SK-N-SH (cell line): ENCODE measurements at regions not wholly inside any gene's neighbourhood (a gene's known extent, or its start where the extent isn't known, plus 50 kb on each side); places are given as distances from the start of the nearest gene placed in this dataset.

Experiments
- CTCF ChIA-PET: fragments of 300-600, 350-600 bp; formaldehyde crosslinking; extraction: SDS; loops from one replicate; lab custom pipeline; 2021; lab: Yijun Ruan, JAX
- POLR2A ChIA-PET: fragments of 350-600 bp; sonication (Branson Sonifier 250); formaldehyde crosslinking; extraction: SDS; loops from one replicate; lab custom pipeline; 2020; ENCODE audit warnings: antibody characterized with exemption, inconsistent platforms; lab: Yijun Ruan, JAX
- DNase-seq: peaks from one replicate; pipeline ENCODE4 v3.0.0; 2012
- H2AFZ ChIP-seq: fragments of 200-600 bp; sonication (generic); 2 replicates; pipeline ENCODE4 v1.8.1; 2016; ENCODE audit warnings: antibody characterized with exemption, mild to moderate bottlenecking, low read depth
- H3F3A ChIP-seq: fragments of 200-600 bp; sonication (generic); replicated peaks from 2 replicates; pipeline ENCODE3; 2016; ENCODE audit warnings: antibody characterized with exemption, mild to moderate bottlenecking; ENCODE audit not compliant: insufficient read depth
- H3K27ac ChIP-seq, 2 experiments: fragments of 200-500 bp in 1 of 2; fragments of 200-600 bp in 1 of 2; sonication (Bioruptor generic) in 1 of 2; sonication (generic), shearing (Covaris generic) in 1 of 2; 2 replicates each; pipeline versions ENCODE4 v1.5.1 to v1.6.1; 2014 to 2016; ENCODE audit warnings: low read depth in 2 of 2, inconsistent platforms in 1 of 2, low read length in 1 of 2, mild to moderate bottlenecking in 1 of 2, mixed read lengths in 1 of 2
- H3K27me3 ChIP-seq: fragments of 200-600 bp; sonication (generic), shearing (Covaris generic); 2 replicates; pipeline ENCODE4 v1.6.1; 2016; ENCODE audit warnings: mixed run types; ENCODE audit not compliant: insufficient read depth
- H3K36me3 ChIP-seq, 2 experiments: fragments of 200-500 bp in 1 of 2; fragments of 200-600 bp in 1 of 2; sonication (Bioruptor generic) in 1 of 2; sonication (generic) in 1 of 2; replicated peaks in 1 of 2; 2 replicates each; pipeline versions ENCODE3 to v1.5.1; 2014 to 2016; ENCODE audit warnings: low read length in 1 of 2, mild to moderate bottlenecking in 1 of 2; ENCODE audit not compliant: insufficient read depth in 2 of 2, control insufficient read depth in 1 of 2
- H3K4me1 ChIP-seq, 2 experiments: fragments of 200-500 bp in 1 of 2; fragments of 200-600 bp in 1 of 2; sonication (Bioruptor generic) in 1 of 2; sonication (generic), shearing (Covaris generic) in 1 of 2; 2 replicates each; pipeline versions ENCODE4 v1.5.1 to v1.6.1; 2014 to 2016; ENCODE audit warnings: low read depth in 1 of 2, low read length in 1 of 2, mixed run types in 1 of 2; ENCODE audit not compliant: insufficient read depth in 2 of 2, control insufficient read depth in 1 of 2
- H3K4me2 ChIP-seq: fragments of 200-600 bp; sonication (generic), shearing (Covaris generic); 2 replicates; pipeline ENCODE4 v1.6.1; 2017; ENCODE audit warnings: mixed run types
- H3K4me3 ChIP-seq, 2 experiments: fragments of 200-500 bp in 1 of 2; fragments of 200-600 bp in 1 of 2; sonication (Bioruptor generic) in 1 of 2; sonication (generic), shearing (Covaris generic) in 1 of 2; 2 replicates each; pipeline versions ENCODE4 v1.5.1 to v1.8.1; 2014 to 2016; ENCODE audit warnings: low read depth in 2 of 2, inconsistent platforms in 1 of 2, low read length in 1 of 2, mild to moderate bottlenecking in 1 of 2, mixed read lengths in 1 of 2, moderate library complexity in 1 of 2
- H3K79me2 ChIP-seq: fragments of 200-600 bp; sonication (generic); 2 replicates; pipeline ENCODE4 v1.8.1; 2017; ENCODE audit warnings: mild to moderate bottlenecking; ENCODE audit not compliant: insufficient read depth
- H3K9ac ChIP-seq: fragments of 200-600 bp; sonication (generic); 2 replicates; pipeline ENCODE4 v1.6.1; 2017; ENCODE audit warnings: mixed run types
- H3K9me2 ChIP-seq: fragments of 200-600 bp; sonication (generic); 2 replicates; pipeline ENCODE4 v1.6.1; 2017; ENCODE audit warnings: mixed run types
- H3K9me3 ChIP-seq: fragments of 200-600 bp; sonication (generic); 2 replicates; pipeline ENCODE4 v1.6.1; 2017; ENCODE audit warnings: mixed run types, mild to moderate bottlenecking, moderate library complexity
- H4K20me1 ChIP-seq: fragments of 200-600 bp; sonication (generic); 2 replicates; pipeline ENCODE4 v1.6.1; 2017; ENCODE audit warnings: mild to moderate bottlenecking, mixed run types; ENCODE audit not compliant: insufficient read depth
- CHD2 ChIP-seq: fragments of 150-350 bp; IDR thresholded peaks from 2 replicates; pipeline ENCODE4 v1.6.1; 2018; ENCODE audit warnings: low read length; ENCODE audit not compliant: partially characterized antibody
- ELF1 ChIP-seq: IDR thresholded peaks from 2 replicates; pipeline ENCODE4 v1.4.0; 2012
- EP300 ChIP-seq, 2 experiments: IDR thresholded peaks; 2 replicates each; pipeline versions ENCODE4 v1.4.0 to v1.6.1; 2012; ENCODE audit warnings: borderline replicate concordance in 1 of 2, low read depth in 1 of 2, low read length in 1 of 2
- FOXJ3 ChIP-seq: sonication (generic); formaldehyde crosslinking; IDR thresholded peaks from 2 replicates; pipeline ENCODE4 v1.5.1; 2020; ENCODE audit warnings: mild to moderate bottlenecking, missing genetic modification reagents
- FOXM1 ChIP-seq: IDR thresholded peaks from 2 replicates; pipeline ENCODE4 v1.4.0; 2012; ENCODE audit warnings: low read depth, mild to moderate bottlenecking
- GABPA ChIP-seq: IDR thresholded peaks from 2 replicates; pipeline ENCODE4 v1.4.0; 2012; ENCODE audit warnings: low read depth, mild to moderate bottlenecking
- MXI1 ChIP-seq: IDR thresholded peaks from 2 replicates; pipeline ENCODE4 v1.6.1; 2012; ENCODE audit warnings: mild to moderate bottlenecking, low read depth, low read length, improper control_type of control experiment
- NFIC ChIP-seq: IDR thresholded peaks from 2 replicates; pipeline ENCODE4 v1.4.0; 2012; ENCODE audit warnings: borderline replicate concordance
- NRF1 ChIP-seq: IDR thresholded peaks from 2 replicates; pipeline ENCODE4 v1.6.1; 2012; ENCODE audit warnings: low read depth, mild to moderate bottlenecking, low read length
- RCOR1 ChIP-seq: fragments of 150-350 bp; IDR thresholded peaks from 2 replicates; pipeline ENCODE4 v1.6.1; 2017; ENCODE audit warnings: antibody characterized with exemption, low read length
- REST ChIP-seq: IDR thresholded peaks from 2 replicates; pipeline ENCODE4 v1.6.1; 2012; ENCODE audit warnings: mild to moderate bottlenecking, low read depth, low read length, moderate library complexity
- RFX5 ChIP-seq: IDR thresholded peaks from 2 replicates; pipeline ENCODE4 v1.6.1; 2012; ENCODE audit warnings: mild to moderate bottlenecking, improper control_type of control experiment, low read length
- SIN3A ChIP-seq: IDR thresholded peaks from 2 replicates; pipeline ENCODE4 v1.6.1; 2012; ENCODE audit warnings: low read depth, mild to moderate bottlenecking, low read length, moderate library complexity, borderline replicate concordance
- SMC3 ChIP-seq: IDR thresholded peaks from 2 replicates; pipeline ENCODE4 v1.6.1; 2012; ENCODE audit warnings: low read depth, low read length, improper control_type of control experiment
- TAF1 ChIP-seq: IDR thresholded peaks from 2 replicates; pipeline ENCODE4 v1.6.1; 2012; ENCODE audit warnings: low read depth, mild to moderate bottlenecking, low read length, moderate library complexity, borderline replicate concordance
- TEAD4 ChIP-seq: IDR thresholded peaks from 2 replicates; pipeline ENCODE4 v1.4.0; 2012; ENCODE audit warnings: mild to moderate bottlenecking, borderline replicate concordance; ENCODE audit not compliant: insufficient read depth
- YY1 ChIP-seq: IDR thresholded peaks from 2 replicates; pipeline ENCODE4 v1.4.0; 2012; ENCODE audit warnings: low read depth, mild to moderate bottlenecking
- ZBTB33 ChIP-seq: IDR thresholded peaks from 2 replicates; pipeline ENCODE4 v1.4.0; 2012; ENCODE audit warnings: low read depth, borderline replicate concordance
- WGBS: methylation state at CpG from one replicate; pipeline ENCODE4 v1.1.6; 2017; ENCODE audit warnings: low lambda C conversion rate; 5-methylcytosine and 5-hydroxymethylcytosine counted together
- TF ChIP-seq, protein P1 (sequence below): fragments of 150-350 bp; IDR thresholded peaks from 2 replicates; pipeline ENCODE4 v1.6.1; 2017; ENCODE audit warnings: antibody characterized with exemption, low read length, low read depth, borderline replicate concordance
- TF ChIP-seq, protein P2 (sequence below): fragments of 150-350 bp; IDR thresholded peaks from 2 replicates; pipeline ENCODE4 v1.6.1; 2016; ENCODE audit warnings: mild to moderate bottlenecking, low read depth, low read length

GRCh38 chr20:48568520-48568919, 259.3 kb downstream of the PREX1 start:
- WGBS = 51% methylated on average over 5 of the region's 5 CpGs
- Histone ChIP-seq H4K20me1 (no peaks in the 10 kb centered on the region), H3K36me3 (no peaks in the 10 kb centered on the region), H2AFZ (no peak overlapping the region), H3K79me2 (no peaks in the 10 kb centered on the region), H3K9ac (no peak overlapping the region), H3F3A (no peaks in the 10 kb centered on the region), H3K27me3 (no peaks in the 10 kb centered on the region), H3K4me2 (no peak overlapping the region), H3K4me1 (no peaks in the 10 kb centered on the region; a peak in 1 of 4 replicates), H3K4me3 (no peak overlapping the region), H3K9me2 (no peaks in the 10 kb centered on the region), H3K9me3 (no peaks in the 10 kb centered on the region), H3K27ac (no peak overlapping the region)
- ChIA-PET CTCF (interaction anchor here (1.3 to 1.6 kb wide), 3 partner anchors 10 to 52 kb away, joined by 3 to 7 read pairs (median 4); no protein-coding TSS in a partner anchor), POLR2A (no interaction called here)
- DNase-seq = no peak
- TF ChIP-seq SIN3A (no peak), NRF1 (no peak), EP300 (IDR thresholded peaks at IDR 0.05; ENCODE audit: borderline replicate concordance in 1 of 2, low read depth in 1 of 2, low read length in 1 of 2) (no peak), TEAD4 (no peak), CHD2 (no peak), NFIC (no peak), SMC3 (no peak), YY1 (no peak), FOXM1 (no peak), REST (no peak), FOXJ3 (CRISPR knock-in tag) (no peak), RCOR1 (no peak)
- TF ChIP-seq, protein P1, sequence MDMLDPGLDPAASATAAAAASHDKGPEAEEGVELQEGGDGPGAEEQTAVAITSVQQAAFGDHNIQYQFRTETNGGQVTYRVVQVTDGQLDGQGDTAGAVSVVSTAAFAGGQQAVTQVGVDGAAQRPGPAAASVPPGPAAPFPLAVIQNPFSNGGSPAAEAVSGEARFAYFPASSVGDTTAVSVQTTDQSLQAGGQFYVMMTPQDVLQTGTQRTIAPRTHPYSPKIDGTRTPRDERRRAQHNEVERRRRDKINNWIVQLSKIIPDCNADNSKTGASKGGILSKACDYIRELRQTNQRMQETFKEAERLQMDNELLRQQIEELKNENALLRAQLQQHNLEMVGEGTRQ = no peak

- no peaks in the 10 kb centered on the region for H3K36me3 ChIP-seq
- CTCF ChIA-PET = interaction anchor here (1.3 to 1.5 kb wide), 2 partner anchors 20 to 53 kb away, joined by 3 to 7 read pairs; no protein-coding TSS in a partner anchor
- no peak overlapping the region for H2AFZ ChIP-seq
- no peaks in the 10 kb centered on the region for H3K27me3 ChIP-seq
- POLR2A ChIA-PET = no interaction called here
- DNase-seq = no peak
- H3K9ac ChIP-seq = no peak overlapping the region
- no peaks in the 10 kb centered on the region for H3F3A ChIP-seq
- H3K27ac ChIP-seq = no peak overlapping the region
- H3K9me2 ChIP-seq = no peaks in the 10 kb centered on the region
- no peaks in the 10 kb centered on the region for H3K79me2 ChIP-seq
- no peaks in the 10 kb centered on the region for H3K9me3 ChIP-seq
- no peaks in the 10 kb centered on the region; a peak in 1 of 4 replicates for H3K4me1 ChIP-seq
- H3K4me2 ChIP-seq = no peak overlapping the region
- no peaks in the 10 kb centered on the region for H4K20me1 ChIP-seq
- no peak overlapping the region for H3K4me3 ChIP-seq
- WGBS = 21% methylated on average over 2 of the region's 5 CpGs
- TF ChIP-seq, protein P2, sequence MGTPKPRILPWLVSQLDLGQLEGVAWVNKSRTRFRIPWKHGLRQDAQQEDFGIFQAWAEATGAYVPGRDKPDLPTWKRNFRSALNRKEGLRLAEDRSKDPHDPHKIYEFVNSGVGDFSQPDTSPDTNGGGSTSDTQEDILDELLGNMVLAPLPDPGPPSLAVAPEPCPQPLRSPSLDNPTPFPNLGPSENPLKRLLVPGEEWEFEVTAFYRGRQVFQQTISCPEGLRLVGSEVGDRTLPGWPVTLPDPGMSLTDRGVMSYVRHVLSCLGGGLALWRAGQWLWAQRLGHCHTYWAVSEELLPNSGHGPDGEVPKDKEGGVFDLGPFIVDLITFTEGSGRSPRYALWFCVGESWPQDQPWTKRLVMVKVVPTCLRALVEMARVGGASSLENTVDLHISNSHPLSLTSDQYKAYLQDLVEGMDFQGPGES = no peak
- TF ChIP-seq FOXJ3 (CRISPR knock-in tag) (no peak), ZBTB33 (no peak), ELF1 (no peak), MXI1 (no peak), TAF1 (no peak), GABPA (no peak), TEAD4 (no peak), RFX5 (no peak)
Observed at GRCh38 chr20:48567145-48567544, 260.7 kb downstream of the PREX1 start.
